PC-9 (cell line): ENCODE measurements at regions not wholly inside any gene's neighbourhood (a gene's known extent, or its start where the extent isn't known, plus 50 kb on each side); places are given as distances from the start of the nearest gene placed in this dataset.
"Not testable (repeated sequence)": the region's sequence is repeated elsewhere in the genome, so short reads cannot be mapped to it uniquely, and the experiment has no call there.

ENCODE experiments used
- CTCF ChIP-seq: fragments of 200-600 bp; sonication (generic); conservative IDR thresholded peaks from 2 replicates; pipeline ENCODE4 v1.6.1; 2017; ENCODE audit warnings: mixed run types, antibody characterized with exemption, mild to moderate bottlenecking, moderate library complexity
- EZH2 ChIP-seq: fragments of 200-600 bp; sonication (generic); IDR thresholded peaks from 2 replicates; pipeline ENCODE4 v1.8.0; 2017; ENCODE audit warnings: antibody characterized with exemption, low read depth

- TF ChIP-seq CTCF, EZH2: not testable (repeated sequence)
Observed at GRCh38 chr1:120565396-120565795, 150.6 kb downstream of the NBPF8 start.
